Astrocyte (in vitro differentiated cells and primary cell): ENCODE measurements at regions not wholly inside any gene's neighbourhood (a gene's known extent, or its start where the extent isn't known, plus 50 kb on each side); places are given as distances from the start of the nearest gene placed in this dataset.

ENCODE experiments used
- DNase-seq: peaks from one replicate; pipeline ENCODE4 v3.0.0-alpha.2; 2010; ENCODE audit warnings: low read depth
- FAIRE-seq: peaks from 2 replicates; lab custom pipeline; 2011; peaks lifted over from hg19 to GRCh38; lab: Jason Lieb, UNC
- H2AFZ ChIP-seq: 2 replicates; pipeline ENCODE4 v1.6.0; 2012; ENCODE audit warnings: low read depth, low read length, inconsistent platforms
- H3K27ac ChIP-seq: 2 replicates; pipeline ENCODE4 v1.5.1; 2011; ENCODE audit warnings: low read depth, low read length, inconsistent platforms
- H3K27me3 ChIP-seq: 2 replicates; pipeline ENCODE4 v1.6.0; 2011; ENCODE audit warnings: low read length, inconsistent platforms; ENCODE audit not compliant: insufficient read depth
- H3K36me3 ChIP-seq: 2 replicates; pipeline ENCODE4 v1.5.1; 2011; ENCODE audit warnings: low read length, inconsistent platforms; ENCODE audit not compliant: insufficient read depth
- H3K4me1 ChIP-seq: 2 replicates; pipeline ENCODE4 v1.5.1; 2011; ENCODE audit warnings: low read length, inconsistent platforms; ENCODE audit not compliant: insufficient read depth
- H3K4me2 ChIP-seq: 2 replicates; pipeline ENCODE4 v1.6.0; 2012; ENCODE audit warnings: low read length, inconsistent platforms
- H3K4me3 ChIP-seq: 2 replicates; pipeline ENCODE4 v1.5.1; 2011; ENCODE audit warnings: low read depth, mild to moderate bottlenecking, low read length, inconsistent platforms; ENCODE audit not compliant: insufficient read depth
- H3K79me2 ChIP-seq: 2 replicates; pipeline ENCODE4 v1.6.0; 2012; ENCODE audit warnings: mild to moderate bottlenecking, low read length, inconsistent platforms; ENCODE audit not compliant: insufficient read depth
- H3K9ac ChIP-seq: 2 replicates; pipeline ENCODE4 v1.6.0; 2012; ENCODE audit warnings: mild to moderate bottlenecking, low read length, inconsistent platforms
- H3K9me3 ChIP-seq: 2 replicates; pipeline ENCODE4 v1.5.1; 2012; ENCODE audit warnings: low read depth, mild to moderate bottlenecking, low read length, inconsistent platforms; ENCODE audit not compliant: insufficient read depth
- H4K20me1 ChIP-seq: 2 replicates; pipeline ENCODE4 v1.6.0; 2012; ENCODE audit warnings: low read length, inconsistent platforms; ENCODE audit not compliant: insufficient read depth
- H3K27ac Mint-ChIP-seq: one replicate; pipeline ENCODE4 v1.8.0; 2021; ENCODE audit warnings: mild to moderate bottlenecking, mixed read lengths; ENCODE audit not compliant: unreplicated experiment
- H3K27me3 Mint-ChIP-seq: one replicate; pipeline ENCODE4 v1.8.0; 2021; ENCODE audit warnings: low read depth, mixed read lengths; ENCODE audit not compliant: unreplicated experiment
- H3K36me3 Mint-ChIP-seq: one replicate; pipeline ENCODE4 v1.8.0; 2021; ENCODE audit warnings: low read depth, mixed read lengths; ENCODE audit not compliant: unreplicated experiment
- H3K4me1 Mint-ChIP-seq: one replicate; pipeline ENCODE4 v1.8.0; 2021; ENCODE audit warnings: low read depth, mixed read lengths; ENCODE audit not compliant: unreplicated experiment
- H3K4me3 Mint-ChIP-seq: one replicate; pipeline ENCODE4 v1.8.0; 2021; ENCODE audit warnings: mild to moderate bottlenecking, moderate library complexity, mixed read lengths; ENCODE audit not compliant: unreplicated experiment
- H3K9me3 Mint-ChIP-seq: one replicate; pipeline ENCODE4 v1.8.0; 2021; ENCODE audit warnings: mild to moderate bottlenecking, mixed read lengths; ENCODE audit not compliant: unreplicated experiment
- EZH2 ChIP-seq: IDR thresholded peaks from 2 replicates; pipeline ENCODE4 v1.6.1; 2012; ENCODE audit warnings: mild to moderate bottlenecking, low read length, inconsistent platforms; ENCODE audit not compliant: insufficient read depth
- TF ChIP-seq, protein P1 (sequence below): IDR thresholded peaks from 2 replicates; pipeline ENCODE4 v1.5.1; 2011; ENCODE audit warnings: low read depth, mild to moderate bottlenecking, inconsistent platforms, low read length, moderate library complexity; ENCODE audit not compliant: insufficient read depth

DNA sequence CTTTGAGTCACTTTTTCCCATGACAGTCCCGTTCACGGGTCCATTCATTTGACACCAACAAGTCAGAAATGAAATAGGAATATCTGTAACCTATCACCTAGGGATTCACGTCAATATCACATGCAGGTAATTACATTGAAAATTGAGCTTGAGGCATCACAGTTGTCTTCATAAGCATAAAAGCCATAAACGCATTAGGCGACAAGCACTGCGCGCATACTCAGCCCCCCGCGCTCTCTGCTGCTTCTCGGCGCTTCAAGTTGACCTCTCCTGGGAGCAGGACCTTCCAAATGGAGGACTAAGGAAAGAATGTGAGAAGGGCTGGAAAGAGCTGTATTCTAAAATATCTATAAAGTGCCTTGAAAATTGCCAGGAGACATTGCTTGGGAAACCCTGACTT is 130.5 kb upstream of the TNS3 start:
- no peaks in the 10 kb centered on the region for H3K4me1 Mint-ChIP-seq

DNA sequence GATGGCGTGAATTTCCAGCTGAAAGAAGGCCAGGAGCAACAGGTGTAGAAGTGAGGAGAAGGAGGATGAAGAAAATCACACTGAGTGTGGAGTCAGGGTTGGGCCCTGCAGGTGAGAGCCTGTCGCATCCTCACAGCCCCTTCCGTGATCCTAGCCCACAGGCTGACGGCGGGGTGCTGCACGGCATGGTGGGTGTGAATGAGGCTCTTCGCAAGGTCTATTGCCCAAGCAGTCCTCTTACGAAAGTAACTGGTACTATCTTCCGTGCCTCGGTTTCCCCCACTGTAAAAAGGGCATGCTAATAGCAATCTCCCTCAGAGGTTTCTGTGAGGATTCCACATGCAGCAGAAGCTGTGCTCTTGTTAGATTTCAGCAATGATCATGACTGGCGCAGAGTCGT is 129.9 kb upstream of the TNS3 start:
- no peaks in the 10 kb centered on the region for H3K36me3 Mint-ChIP-seq
- Histone ChIP-seq H3K27me3 (no peaks in the 10 kb centered on the region), H3K9ac (no peak overlapping the region), H3K79me2 (no peaks in the 10 kb centered on the region), H3K4me3 (no peak overlapping the region), H4K20me1 (no peaks in the 10 kb centered on the region), H3K27ac (no peak overlapping the region), H3K4me1 (no peaks in the 10 kb centered on the region), H3K4me2 (no peak overlapping the region), H3K36me3 (no peaks in the 10 kb centered on the region), H2AFZ (no peak overlapping the region), H3K9me3 (no peaks in the 10 kb centered on the region)
- no peaks in the 10 kb centered on the region for H3K9me3 Mint-ChIP-seq
- H3K27me3 Mint-ChIP-seq = no peaks in the 10 kb centered on the region
- DNase-seq (no peak), FAIRE-seq (no peak)
- no peak overlapping the region for H3K4me3 Mint-ChIP-seq
- H3K27ac Mint-ChIP-seq = no peak overlapping the region
- no peaks in the 10 kb centered on the region for H3K4me1 Mint-ChIP-seq
- TF ChIP-seq EZH2 = no peak
- TF ChIP-seq, protein P1, sequence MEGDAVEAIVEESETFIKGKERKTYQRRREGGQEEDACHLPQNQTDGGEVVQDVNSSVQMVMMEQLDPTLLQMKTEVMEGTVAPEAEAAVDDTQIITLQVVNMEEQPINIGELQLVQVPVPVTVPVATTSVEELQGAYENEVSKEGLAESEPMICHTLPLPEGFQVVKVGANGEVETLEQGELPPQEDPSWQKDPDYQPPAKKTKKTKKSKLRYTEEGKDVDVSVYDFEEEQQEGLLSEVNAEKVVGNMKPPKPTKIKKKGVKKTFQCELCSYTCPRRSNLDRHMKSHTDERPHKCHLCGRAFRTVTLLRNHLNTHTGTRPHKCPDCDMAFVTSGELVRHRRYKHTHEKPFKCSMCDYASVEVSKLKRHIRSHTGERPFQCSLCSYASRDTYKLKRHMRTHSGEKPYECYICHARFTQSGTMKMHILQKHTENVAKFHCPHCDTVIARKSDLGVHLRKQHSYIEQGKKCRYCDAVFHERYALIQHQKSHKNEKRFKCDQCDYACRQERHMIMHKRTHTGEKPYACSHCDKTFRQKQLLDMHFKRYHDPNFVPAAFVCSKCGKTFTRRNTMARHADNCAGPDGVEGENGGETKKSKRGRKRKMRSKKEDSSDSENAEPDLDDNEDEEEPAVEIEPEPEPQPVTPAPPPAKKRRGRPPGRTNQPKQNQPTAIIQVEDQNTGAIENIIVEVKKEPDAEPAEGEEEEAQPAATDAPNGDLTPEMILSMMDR = no peak

More for the DNA sequence above, 130.5 kb upstream of the TNS3 start:
- H3K36me3 Mint-ChIP-seq = no peaks in the 10 kb centered on the region
- no peak overlapping the region for H3K9ac ChIP-seq
- no peaks in the 10 kb centered on the region for H4K20me1 ChIP-seq
- H3K4me3 ChIP-seq = no peak overlapping the region
- H3K4me2 ChIP-seq = no peak overlapping the region
- H2AFZ ChIP-seq = no peak overlapping the region
- no peaks in the 10 kb centered on the region for H3K27me3 Mint-ChIP-seq
- no peaks in the 10 kb centered on the region for H3K27me3 ChIP-seq
- H3K27ac Mint-ChIP-seq = no peak overlapping the region
- H3K36me3 ChIP-seq = no peaks in the 10 kb centered on the region
- no peaks in the 10 kb centered on the region for H3K9me3 ChIP-seq
- FAIRE-seq (no peak), DNase-seq (no peak)
- H3K4me3 Mint-ChIP-seq = no peak overlapping the region
- H3K9me3 Mint-ChIP-seq = no peaks in the 10 kb centered on the region
- no peaks in the 10 kb centered on the region for H3K4me1 ChIP-seq
- H3K27ac ChIP-seq = no peak overlapping the region
- TF ChIP-seq, protein P1 = no peak
- TF ChIP-seq EZH2 = no peak
- H3K79me2 ChIP-seq = no peaks in the 10 kb centered on the region

DNA sequence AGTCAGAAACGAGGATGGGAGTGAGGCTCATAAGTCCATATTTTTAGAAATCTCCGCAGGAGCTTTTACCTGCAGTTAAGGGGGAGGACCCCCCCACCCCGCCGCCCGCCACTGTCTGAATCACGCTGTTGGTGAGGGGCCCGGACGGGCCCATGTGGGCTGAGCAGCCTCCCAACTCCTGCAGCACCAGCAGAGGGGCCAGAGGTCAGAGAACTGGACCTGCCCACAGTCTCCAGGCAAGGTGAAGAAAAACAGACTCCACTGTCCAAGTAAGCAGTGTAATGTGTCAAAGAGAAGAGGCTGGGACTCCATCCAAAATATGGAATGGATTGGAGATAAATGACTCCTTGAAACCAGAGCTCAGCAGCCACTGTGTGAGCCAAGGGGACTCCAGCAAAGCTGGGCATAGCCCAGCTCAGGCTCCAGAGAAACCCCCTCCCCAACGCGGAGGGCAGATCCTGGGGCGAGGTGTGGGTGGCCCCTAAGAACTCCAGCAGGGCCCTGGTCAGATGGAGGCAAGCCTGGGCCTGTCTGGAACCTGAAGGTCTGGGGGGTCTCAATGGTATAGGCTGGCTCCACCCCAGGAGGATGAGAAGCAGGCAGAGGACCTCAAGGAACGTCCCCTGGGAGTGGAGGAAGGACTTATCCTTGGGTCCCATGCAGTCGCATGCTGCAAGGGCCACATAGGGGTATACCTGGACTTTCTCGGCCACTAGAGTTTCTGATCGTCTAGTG is 128.5 kb upstream of the TNS3 start:
- DNase-seq (peak; percentile 62), FAIRE-seq (no peak)
- no peak overlapping the region for H2AFZ ChIP-seq
- no peaks in the 10 kb centered on the region for H3K79me2 ChIP-seq
- H3K9ac ChIP-seq = no peak overlapping the region
- no peaks in the 10 kb centered on the region for H3K4me1 ChIP-seq
- no peaks in the 10 kb centered on the region for H3K4me1 Mint-ChIP-seq
- no peaks in the 10 kb centered on the region for H3K27me3 Mint-ChIP-seq
- no peaks in the 10 kb centered on the region for H4K20me1 ChIP-seq
- TF ChIP-seq, protein P1 = no peak
- TF ChIP-seq EZH2 = no peak
- H3K27me3 ChIP-seq = no peaks in the 10 kb centered on the region
- no peaks in the 10 kb centered on the region for H3K9me3 ChIP-seq
- H3K9me3 Mint-ChIP-seq = no peaks in the 10 kb centered on the region
- no peak overlapping the region for H3K27ac Mint-ChIP-seq
- H3K36me3 ChIP-seq = no peaks in the 10 kb centered on the region
- no peak overlapping the region for H3K4me2 ChIP-seq
- no peak overlapping the region for H3K4me3 Mint-ChIP-seq
- no peak overlapping the region for H3K4me3 ChIP-seq
- H3K36me3 Mint-ChIP-seq = no peaks in the 10 kb centered on the region
- H3K27ac ChIP-seq = no peak overlapping the region
